Smooth muscle cell of the brain vasculature (primary cell): ENCODE measurements at regions not wholly inside any gene's neighbourhood (a gene's known extent, or its start where the extent isn't known, plus 50 kb on each side); places are given as distances from the start of the nearest gene placed in this dataset.
"Not testable (repeated sequence)": the region's sequence is repeated elsewhere in the genome, so short reads cannot be mapped to it uniquely, and the experiment has no call there.

Source experiments
- DNase-seq: peaks from one replicate; pipeline ENCODE4 v3.0.0-alpha.2; 2012; ENCODE audit warnings: low read depth, low spot score

DNA sequence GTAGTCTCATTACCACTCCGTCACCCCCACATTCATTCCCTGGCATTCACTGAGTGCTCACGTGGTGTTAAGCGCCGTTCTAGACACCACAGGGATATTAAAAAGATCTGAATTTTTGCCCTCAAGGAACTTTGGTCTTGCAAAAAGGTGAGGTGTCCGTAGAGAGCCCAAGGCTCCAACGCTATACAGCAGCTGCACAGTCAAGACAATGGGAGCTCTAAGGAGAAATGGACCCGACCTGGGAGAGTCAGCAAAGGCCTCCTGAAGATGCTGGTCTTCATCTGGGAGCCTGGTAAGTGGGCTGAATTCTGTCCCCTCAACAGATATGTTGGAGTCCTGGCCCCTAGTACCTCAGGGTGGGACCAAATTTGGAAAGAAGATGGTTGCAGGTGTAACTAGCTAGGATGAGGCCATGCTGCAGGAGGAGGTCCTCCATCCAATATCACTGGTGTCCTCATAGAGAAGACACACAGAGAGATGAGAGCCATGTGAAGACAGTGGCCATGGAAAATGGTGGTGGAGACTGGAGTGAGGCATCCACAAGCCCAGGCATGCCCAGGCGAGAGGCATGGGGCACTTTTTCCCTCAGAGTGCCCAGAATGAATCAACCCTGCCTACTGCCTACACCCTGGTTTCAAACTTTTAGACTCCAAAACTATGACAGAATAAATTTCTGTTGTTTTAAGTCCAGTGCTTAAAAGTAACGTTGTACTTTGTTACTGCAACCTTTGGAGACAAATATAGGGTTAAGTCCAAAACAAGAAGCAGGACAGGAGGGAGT lies 247.3 kb downstream of the TTC32 start:
- DNase-seq, result no peak

DNA sequence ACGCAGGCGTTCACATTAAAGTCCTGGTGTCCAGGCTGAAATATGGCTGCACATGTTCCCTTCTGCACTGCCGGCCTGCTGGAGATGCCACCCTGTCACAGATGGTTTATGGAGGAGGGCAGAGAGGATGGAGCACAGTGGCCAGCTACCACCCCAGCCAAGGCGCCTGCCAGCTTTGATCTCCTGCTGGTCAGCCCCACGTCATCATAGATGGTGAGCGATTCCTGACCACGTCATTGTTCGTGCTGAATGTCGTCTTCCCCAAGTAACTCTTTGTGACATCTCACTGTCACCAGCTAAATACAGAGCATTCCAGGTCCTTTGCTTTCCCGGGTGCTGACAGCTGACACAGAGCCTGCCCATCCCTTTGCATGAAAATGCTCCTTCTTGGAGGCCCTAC lies 248.3 kb downstream of the TTC32 start:
- DNase-seq, result no peak

DNA sequence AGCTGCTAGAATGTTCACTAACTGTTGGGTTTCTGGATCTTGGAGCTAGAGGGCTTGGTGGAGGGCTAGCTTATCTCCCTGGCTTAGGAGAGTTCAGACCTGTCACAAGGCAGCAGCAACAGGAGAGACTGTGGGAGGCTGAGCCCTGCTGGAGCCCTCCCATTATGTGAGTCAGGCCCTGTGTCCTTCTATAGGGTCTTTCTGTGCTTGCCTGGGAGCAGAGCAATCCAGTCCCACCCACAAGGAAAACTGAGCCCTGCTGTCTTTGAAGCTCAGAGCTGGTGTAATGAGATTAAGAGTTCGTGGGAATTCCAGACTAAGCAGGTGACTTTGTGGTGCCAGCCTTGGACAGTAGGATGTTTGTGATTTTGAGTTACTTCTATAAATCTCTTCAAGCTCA lies 249.0 kb downstream of the TTC32 start:
- DNase-seq, result no peak

DNA sequence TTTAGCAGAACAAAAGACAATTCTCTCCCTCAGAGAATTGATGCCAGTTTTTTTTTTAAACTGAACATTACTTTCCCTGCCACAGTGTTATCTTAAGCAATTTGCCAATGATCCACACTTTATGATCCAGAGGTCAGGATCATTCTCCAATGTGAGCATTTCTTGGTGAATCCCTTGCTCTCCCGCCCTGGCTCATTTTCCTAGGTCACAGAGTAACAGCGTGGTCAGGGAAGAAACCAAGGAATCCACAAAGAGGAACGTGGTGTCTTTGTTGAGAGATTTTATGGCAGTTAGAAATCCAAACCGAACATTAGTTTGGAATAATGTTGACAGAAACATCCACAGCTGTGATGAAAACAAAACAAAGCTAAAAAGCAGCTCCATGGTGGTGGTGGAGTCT lies 250.3 kb downstream of the TTC32 start:
- no peak for DNase-seq

DNA sequence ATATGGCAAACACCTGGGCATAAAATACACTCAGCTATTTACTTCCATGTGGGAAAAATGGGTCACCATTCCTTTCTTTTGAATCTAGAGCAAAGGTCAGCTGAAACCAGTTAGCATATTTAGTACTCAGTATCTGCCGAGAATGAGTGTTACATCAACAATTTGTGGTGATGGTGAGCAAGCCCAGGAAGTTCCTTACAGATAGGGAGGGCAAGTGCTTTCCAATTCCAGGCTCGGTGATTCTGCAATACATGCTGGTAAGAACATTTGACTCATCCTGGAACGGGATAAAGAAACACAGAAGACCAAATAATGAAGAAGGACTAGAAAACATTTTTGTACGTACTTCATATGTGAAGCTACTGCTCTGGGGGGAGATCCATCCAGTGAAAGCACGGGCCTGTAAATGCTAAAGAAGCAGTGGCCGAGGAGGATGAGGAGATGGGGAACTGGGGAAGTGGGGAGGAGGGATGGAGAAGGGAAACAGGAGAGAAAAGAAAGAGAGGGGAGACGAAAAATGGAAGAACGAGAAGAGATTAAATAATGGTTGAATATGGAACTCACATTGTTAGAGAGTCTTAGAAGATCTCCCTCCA lies 251.9 kb downstream of the TTC32 start:
- DNase-seq, result no peak

DNA sequence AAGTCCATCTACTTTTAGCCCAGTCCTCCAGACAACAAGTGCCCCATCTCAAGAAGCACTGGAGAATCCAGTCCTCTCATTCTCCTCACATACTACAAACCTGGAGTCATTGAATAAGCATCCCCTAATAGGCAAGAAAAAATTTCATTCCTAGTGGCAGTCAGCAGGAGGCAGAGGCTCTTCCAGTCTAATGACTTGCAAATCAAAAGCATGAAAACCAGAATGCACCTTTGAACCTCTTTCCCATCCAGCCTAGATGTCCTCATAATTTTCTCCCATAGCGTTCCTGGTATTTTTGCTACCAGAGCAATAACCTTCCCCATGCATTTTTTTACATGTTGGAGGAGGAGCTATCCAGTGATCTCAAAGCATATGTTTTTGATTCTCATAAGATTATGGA lies 252.6 kb downstream of the TTC32 start:
- DNase-seq, result no peak

DNA sequence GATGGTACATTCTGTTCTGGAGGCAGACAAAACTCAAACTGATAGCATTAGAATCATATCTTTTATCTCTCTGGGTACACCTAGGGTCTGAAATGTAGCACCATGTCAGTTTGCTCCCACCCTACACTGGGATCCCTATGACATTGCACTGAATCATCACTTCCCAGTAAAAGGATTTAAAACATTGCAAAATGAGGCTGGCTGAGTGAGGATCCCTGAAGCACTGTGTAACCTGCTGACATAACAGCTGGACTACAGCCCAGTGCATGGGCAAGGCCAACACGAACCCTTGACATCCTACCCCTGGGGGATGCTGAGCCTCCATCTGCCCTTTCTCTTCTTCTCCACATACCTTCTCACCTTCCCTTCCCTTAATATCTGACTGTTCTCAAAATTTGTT lies 253.2 kb downstream of the TTC32 start:
- DNase-seq, result no peak

DNA sequence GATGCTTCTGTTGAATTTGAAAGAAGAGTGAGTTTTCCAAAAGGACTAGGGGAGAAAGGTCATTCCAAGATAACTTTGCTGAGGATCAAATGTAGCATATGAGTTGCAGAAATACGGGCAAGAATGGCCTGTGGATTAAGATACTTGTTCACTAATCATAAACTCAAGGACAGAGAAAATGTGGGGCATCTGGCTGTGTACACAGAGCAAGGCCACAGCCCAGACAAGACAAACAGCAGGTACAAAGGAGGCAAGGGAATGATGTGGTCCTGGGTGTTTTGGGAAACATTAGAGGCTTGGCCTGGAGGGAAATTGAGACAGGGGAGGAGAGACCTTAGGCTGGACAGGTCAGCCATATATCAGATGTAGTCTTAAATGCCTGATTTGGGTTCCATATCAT lies 254.8 kb downstream of the TTC32 start:
- DNase-seq, result no peak

DNA sequence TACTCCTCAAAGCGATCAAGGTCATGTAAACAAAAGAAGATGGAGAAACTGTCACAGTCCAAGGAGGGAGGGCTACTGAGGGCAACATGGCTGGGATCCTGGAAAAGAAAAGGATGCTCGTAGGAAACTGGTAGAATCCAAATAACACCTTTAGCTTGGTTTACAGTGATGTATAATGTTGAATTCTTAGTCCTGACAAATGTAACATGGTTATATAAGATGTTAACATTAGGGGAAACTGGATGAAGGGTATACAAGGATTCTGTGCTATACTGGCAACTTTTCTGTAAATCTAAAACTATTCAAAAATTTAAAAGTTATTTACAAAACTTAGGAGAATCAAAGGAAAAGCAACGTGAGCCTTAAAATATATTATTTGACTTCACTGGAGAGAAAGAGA lies 257.0 kb downstream of the TTC32 start:
- DNase-seq, result no peak

DNA sequence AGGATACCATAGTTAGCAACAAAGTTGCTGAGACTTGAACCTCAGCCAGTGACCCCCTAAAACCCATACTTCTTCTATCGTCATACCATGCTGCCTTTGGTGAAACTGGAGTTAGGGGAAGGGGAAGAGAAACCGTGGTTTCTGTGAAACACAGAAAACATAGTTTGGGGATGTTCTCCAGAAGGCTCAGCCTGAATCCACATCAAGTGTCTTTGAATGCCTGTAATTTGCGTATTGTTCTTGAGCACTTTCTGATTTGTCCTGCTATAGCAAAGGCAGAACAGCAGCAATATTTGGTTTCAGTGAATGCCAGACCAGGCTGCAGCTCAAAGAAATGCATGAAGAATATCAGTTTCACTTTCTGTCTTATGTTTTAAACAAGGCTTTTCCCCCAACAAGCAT lies 258.7 kb downstream of the TTC32 start:
- DNase-seq, result no peak

DNA sequence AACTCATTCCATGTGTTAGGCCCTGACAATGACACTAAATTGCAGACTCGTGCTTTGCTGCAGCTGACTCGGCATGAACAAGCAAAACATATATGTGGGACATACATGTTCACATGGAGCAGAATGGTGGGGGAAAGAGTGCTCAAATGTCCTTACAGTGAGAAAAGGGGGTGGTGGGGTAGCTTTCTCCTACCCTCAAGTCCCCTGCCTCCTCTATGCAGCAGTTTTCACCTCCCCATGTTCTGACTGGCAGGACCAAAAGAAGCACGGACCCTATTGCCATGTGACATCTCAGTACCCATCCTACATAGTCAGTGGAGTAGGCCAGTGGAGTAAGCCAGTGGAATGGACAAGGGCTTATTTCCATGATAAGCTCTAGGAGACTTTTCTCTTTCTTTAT lies 259.3 kb downstream of the TTC32 start:
- no peak for DNase-seq

DNA sequence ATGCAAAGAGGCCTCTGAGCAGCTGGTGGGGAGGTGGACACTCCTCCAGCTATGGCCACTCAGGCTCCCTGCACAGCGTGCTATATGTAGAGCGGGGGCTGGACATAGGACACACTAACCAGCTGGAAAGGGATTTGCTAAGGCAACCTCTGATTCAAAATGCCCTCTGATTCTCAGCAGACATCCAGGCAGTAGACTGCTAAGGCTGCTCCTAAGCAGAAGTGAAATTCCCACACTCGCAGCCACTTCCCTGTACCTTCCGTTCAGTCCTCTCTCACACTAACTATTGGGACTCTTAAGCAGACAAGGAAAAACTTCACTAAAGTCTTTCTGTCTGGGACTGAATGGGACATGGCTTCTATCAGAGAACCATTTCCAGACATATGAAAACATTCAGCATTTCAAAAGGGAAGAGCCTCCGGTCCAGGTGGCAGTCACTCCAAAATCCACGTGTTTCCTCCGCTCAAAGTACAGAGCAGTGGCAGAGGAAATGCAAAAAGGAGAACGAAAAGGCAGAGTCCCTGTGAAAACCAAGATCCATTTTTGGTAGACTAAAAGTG lies 265.8 kb downstream of the TTC32 start:
- no peak for DNase-seq

DNA sequence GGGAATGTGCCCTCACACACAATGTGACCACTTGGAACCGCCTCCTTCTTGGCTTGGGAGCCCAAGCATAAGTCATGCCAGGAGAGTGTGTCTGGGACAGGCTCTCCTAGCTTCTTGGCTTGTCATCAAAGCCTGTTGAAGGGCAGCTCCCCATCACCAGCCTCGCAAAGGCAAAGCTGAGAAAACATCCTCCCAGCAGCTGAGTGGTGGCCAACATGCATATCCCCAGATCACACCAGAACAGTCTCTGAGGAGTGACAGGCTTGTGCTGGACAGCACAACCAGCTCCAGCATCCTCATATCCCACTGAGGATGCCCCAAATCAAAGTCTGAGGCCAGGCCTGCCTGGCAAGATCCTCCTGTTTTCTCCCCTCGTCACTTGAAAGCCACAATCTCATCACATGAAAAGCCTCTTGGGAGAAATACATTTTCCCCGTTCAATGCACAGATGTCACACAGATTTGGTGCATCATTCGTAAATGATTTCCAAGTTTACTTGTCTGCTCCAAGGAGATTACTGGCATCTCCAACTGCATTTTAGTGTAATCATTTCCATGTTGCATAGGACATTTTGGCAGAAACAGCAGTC lies 269.3 kb downstream of the TTC32 start:
- no peak for DNase-seq

DNA sequence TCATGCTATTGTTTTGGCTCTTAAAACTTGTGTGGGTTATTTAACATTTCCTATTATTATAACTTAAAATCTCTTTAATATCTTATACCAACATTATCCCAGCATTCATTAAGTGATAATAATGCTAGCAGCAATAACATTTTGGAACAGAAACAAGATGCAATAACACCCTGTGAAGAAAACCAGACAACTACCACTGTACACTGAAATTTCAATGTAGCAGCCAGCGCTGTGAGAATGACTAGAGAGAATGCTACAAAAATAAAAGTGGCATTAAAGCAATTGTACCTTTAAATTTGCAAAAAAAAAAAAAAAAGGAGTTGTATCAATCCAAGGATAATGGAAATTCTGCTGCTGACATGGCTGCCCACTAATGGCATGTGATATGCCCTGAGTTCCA lies 269.9 kb downstream of the TTC32 start:
- DNase-seq, result no peak

DNA sequence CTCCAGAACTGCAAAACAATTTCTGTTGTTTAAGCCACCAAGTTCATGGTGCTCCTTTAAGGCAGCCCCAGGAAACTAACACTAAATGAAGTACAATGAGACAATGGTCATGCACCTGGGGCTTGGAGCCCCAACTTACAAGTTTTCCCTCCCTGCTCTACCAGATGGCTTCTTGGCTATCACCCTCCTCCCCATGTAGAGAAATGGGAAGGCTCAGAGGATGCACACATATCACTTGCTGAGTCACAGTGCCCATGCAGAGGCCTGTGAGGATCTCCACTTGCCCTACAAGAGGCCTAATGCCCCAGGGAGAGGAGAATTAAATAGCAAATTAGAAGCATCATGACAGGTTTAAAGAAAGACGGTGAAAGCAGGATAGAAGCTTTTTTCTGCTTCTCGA lies 270.9 kb downstream of the TTC32 start:
- DNase-seq, result no peak

DNA sequence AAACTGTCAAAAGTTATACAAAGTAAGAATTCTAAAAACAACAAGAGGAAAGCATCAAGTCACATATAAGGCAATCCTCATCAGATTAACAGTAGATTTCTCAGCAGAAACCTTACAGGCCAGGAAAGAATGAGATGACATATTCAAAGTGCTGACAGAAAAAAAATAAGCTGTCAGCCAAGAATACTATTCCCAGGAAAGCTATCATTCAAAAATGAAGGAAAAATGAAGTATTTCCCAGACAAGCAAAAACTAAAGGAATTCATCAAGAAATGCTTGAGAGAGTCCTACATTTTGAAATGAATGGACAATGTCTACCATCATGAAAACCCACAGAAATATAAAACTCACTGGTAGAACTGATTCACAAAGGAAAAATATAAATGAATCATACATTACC lies 268.9 kb upstream of the OSR1 start:
- DNase-seq, result no peak

DNA sequence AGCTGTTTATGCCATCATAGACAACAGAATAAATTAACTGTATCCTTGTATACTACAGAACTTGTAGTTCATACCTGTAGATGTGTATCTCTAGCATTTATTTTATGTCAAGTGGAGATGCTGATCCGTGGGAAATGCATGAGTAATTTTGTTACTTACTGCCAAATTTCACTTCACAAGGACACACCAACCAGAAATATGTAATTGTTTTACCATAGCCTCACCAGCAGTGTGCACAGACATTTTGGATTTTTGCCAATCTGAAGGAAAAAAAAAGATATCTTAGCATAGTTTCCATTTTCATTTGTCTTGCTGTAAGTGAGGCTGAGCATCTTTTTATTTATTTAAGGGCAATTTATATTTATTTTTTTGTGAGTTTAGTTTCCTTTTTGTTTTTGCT lies 265.1 kb upstream of the OSR1 start:
- DNase-seq, result no peak

DNA sequence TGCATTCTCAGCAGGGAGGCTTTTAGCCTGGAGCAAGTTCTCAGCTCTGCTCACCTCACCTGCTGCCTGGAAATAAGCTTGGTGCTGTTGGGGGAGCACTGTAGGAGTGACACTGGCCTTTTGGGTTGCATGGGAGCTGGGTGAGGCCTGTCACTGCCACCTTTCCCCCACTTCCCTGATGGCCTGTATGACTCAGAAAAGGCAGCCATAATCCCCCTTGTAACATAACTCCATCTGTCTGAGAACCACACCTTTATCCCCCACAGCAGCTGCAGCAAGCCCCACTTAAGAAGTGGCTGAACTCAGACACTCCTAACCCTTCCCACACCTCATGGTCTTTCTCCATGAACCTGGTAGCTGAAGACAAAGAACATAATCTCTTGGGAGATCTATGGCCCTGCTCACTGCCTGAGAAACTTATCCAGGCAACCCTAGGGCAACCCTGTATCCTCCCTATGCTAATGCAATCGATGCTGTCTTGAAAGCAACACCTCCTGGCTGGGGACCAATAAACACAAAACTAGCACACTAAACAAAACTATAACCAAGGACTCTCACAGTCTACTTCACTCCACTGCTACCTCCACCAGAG lies 258.9 kb upstream of the OSR1 start:
- DNase-seq, result no peak

DNA sequence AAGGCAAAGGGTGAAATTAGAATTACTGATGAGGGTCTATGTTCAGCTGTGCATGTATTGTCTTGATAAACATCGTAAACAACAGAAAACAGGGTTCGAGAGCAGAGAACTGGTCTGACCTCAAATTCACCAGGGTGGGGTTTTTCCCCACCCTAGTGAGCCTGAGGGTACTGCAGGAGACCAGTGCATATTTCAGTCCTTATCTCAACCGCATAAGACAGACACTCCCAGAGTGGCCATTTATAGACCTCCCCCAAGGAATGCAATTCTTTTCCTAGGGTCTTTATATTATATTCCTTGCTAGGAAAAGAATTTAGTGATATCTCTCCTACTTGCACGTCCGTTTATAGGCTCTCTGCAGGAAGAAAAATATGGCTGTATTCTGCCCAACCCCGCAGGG lies 257.0 kb upstream of the OSR1 start:
- not testable (repeated sequence) for DNase-seq

DNA sequence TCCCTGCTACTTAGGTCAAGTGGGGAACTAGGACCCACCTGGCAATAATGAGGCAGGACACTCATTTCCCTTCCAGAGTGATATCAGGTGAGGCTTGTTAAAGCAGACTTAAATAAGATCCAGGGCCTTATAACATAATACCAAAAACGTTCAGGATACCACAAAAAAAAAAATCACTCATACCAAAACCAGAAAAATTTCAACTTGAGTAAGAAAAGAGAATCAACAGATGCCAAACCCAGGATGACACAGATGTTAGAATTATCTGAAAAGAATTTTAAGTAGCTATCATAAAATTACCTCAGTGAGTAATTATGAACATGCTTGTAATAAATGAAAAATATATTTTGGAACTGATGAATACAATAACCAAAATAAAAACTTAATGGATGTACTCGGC lies 255.6 kb upstream of the OSR1 start:
- DNase-seq, result no peak

DNA sequence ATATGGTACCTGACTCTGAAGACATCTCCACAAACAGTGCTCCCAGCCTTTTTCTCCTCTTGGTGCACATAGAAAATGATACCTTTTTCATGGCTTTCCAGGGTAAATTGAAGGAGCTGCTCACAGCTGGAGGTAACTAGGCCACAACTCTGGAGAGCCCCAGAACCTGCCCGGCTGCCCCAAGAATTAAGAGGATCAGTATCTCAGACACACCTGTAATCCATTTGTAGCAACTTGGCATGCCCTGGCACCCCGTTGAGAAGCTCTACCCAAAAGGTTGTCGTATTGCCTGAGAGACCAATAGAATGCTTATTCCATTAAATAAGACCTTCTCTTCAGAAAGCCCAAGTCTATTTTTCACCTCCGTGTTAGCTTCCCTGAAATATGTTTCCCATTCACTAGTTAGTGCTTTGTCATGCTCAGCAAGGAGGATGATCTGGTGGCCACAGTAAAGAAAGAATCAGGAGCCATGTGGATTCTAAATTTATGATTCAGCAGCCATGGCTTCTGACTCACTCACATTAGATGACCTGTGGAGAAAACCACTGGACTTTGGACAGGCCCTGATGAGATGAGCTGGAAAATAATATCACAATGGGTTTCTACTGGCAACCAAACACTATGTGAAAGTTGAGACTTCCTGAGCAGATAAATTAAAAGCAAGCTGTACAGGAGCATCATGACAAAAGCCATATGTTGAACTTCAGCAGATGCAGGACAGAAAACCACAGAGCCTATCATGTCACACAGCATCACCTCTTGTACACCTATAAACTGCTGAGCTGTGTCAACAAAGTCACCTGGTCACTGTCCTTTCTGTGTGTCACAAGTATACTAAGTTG lies 253.3 kb upstream of the OSR1 start:
- peak; percentile 80 for DNase-seq

DNA sequence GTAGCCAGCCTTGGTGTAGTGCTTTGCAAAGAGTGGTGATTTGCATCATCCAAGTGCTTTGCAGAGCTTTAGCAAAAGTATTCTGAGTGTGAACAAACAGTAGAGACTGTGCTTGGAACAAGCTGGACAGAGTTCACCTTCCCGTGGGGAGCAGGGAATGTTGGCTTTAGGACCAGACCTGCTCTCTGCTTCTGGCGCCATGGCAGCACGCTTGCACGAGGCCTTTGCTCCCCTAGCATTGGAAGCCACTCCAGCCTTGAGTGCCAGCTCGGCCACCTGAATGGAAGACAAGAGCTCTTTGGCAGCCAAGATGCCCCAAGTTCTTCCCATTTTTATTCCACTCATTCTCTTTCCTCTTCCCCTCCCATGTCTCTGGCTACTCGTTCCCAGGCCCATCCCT lies 250.8 kb upstream of the OSR1 start:
- no peak for DNase-seq
